ENCODE measurements at regions not wholly inside any gene's neighbourhood (a gene's known extent, or its start where the extent isn't known, plus 50 kb on each side); places are given as distances from the start of the nearest gene placed in this dataset.

DNA sequence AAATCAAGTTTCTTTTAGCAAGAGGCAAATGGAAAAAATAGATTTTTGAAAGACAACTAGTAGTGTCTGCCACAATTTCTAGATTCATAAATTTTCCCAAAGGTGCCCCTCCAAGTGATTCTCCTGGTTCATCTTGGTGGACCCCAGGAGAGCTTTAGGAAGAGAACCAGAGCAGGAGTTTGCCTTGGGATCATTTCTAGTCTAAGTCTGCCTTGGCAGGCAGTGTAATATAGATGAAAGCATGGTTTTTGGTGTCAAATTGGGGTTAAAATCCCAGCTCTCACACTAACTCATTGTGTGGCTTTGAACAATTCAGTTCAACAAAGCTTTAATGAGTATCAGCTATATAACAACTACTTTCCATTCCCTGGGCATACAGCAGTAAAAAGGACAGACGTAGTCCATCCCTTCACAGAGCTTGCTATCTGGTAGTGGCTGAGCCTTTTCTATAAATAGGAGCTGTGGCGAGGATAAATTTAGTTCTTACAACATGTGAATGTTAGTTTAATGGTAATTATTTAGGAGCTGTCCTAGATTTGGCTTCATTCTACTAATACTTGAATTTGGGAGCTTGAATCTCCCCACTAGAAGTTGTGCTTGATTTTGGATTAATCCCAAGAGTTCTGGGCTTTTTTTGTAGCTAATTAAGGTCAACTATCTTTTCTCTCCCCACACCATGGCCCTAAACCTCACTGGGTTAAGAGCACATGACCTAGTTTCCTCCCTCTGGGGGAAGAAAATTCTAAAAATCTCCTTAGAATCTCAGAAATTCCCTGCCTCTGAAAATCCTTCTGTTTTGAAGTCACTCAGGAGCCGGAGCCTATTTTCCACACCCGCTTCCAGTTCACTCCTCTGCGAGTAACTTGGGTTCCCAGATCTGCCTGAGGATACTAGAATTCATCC, 197.8 kb downstream of the PCSK1 start:
- TF ChIP-seq, protein P1, sequence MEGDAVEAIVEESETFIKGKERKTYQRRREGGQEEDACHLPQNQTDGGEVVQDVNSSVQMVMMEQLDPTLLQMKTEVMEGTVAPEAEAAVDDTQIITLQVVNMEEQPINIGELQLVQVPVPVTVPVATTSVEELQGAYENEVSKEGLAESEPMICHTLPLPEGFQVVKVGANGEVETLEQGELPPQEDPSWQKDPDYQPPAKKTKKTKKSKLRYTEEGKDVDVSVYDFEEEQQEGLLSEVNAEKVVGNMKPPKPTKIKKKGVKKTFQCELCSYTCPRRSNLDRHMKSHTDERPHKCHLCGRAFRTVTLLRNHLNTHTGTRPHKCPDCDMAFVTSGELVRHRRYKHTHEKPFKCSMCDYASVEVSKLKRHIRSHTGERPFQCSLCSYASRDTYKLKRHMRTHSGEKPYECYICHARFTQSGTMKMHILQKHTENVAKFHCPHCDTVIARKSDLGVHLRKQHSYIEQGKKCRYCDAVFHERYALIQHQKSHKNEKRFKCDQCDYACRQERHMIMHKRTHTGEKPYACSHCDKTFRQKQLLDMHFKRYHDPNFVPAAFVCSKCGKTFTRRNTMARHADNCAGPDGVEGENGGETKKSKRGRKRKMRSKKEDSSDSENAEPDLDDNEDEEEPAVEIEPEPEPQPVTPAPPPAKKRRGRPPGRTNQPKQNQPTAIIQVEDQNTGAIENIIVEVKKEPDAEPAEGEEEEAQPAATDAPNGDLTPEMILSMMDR (IDR thresholded peaks at IDR 0.05), result no peak
- no peak for TF ChIP-seq POLR2A (IDR thresholded peaks at IDR 0.05)
